Stomach (tissue), 8 donors: ENCODE measurements at regions not wholly inside any gene's neighbourhood (a gene's known extent, or its start where the extent isn't known, plus 50 kb on each side); places are given as distances from the start of the nearest gene placed in this dataset.
A peak's percentile ranks its signal among the peaks of the same experiment; 100 is the strongest.

Experiments used
- DNase-seq, 2 donors: peaks; one replicate each; pipeline versions ENCODE4 v3.0.0 to v3.0.0-alpha.2; 2013 to 2019
- H3K27ac ChIP-seq, 5 donors: fragments of 200-600 bp in 4 of 5; sonication (generic) in 4 of 5; one replicate each; pipeline ENCODE4 v1.5.1; 2013 to 2019; ENCODE audit warnings: mild to moderate bottlenecking in 1 of 5, moderate library complexity in 1 of 5
- H3K27me3 ChIP-seq, 3 donors: fragments of 200-600 bp; sonication (generic); one replicate each; pipeline ENCODE4 v1.5.1; 2017 to 2019; ENCODE audit warnings: mixed run types in 1 of 3
- H3K36me3 ChIP-seq, 4 donors: fragments of 200-600 bp; sonication (generic); 1 replicate in 3 of 4; 2 replicates in 1 of 4; pipeline ENCODE4 v1.5.1; 2016 to 2019
- H3K4me1 ChIP-seq, 4 donors: fragments of 200-600 bp; sonication (generic); one replicate each; pipeline ENCODE4 v1.5.1; 2016 to 2019
- H3K4me3 ChIP-seq, 4 donors: fragments of 200-600 bp; sonication (generic) in 3 of 4; one replicate each; pipeline ENCODE4 v1.5.1; 2016 to 2019; ENCODE audit warnings: mild to moderate bottlenecking in 1 of 4
- H3K9me3 ChIP-seq, 4 donors: fragments of 200-600 bp; sonication (generic); one replicate each; pipeline ENCODE4 v1.5.1; 2016 to 2019
- CTCF ChIP-seq, 7 experiments: fragments of 450-650 bp in 4 of 7; fragments of 200-600 bp in 3 of 7; sonication (generic) in 3 of 7; IDR thresholded peaks; one replicate each; pipeline ENCODE4 v1.5.1; 2016 to 2019; ENCODE audit warnings: antibody characterized with exemption in 7 of 7, control low read depth in 2 of 7, mild to moderate bottlenecking in 1 of 7
- EP300 ChIP-seq: sonication (generic); formaldehyde crosslinking; IDR thresholded peaks from one replicate; pipeline ENCODE4 v1.6.1; 2017; ENCODE audit warnings: antibody characterized with exemption
- POLR2A ChIP-seq, 4 donors: fragments of 450-650 bp; IDR thresholded peaks; one replicate each; pipeline ENCODE4 v1.6.1; 2016; ENCODE audit warnings: antibody characterized with exemption in 4 of 4, control low read depth in 2 of 4, mild to moderate bottlenecking in 1 of 4, moderate library complexity in 1 of 4
- POLR2AphosphoS5 ChIP-seq, 3 donors: sonication (generic); formaldehyde crosslinking; IDR thresholded peaks; one replicate each; pipeline ENCODE4 v1.6.1; 2016; ENCODE audit warnings: antibody characterized with exemption in 3 of 3
- WGBS, 5 donors: extraction: QIAGEN DNeasy Blood & Tissue Kit in 3 of 5; methylation state at CpG; one replicate each; pipeline versions ENCODE4 v1.1.5 to v1.1.7; 2013 to 2018; 5-methylcytosine and 5-hydroxymethylcytosine counted together
- intact Hi-C: fragments of 100-400 bp; cut with DNase I; formaldehyde crosslinking; loops from one replicate; pipeline ENCODE4 v1.15.1; 2023; ENCODE audit warnings: low total_unique reads
- donor health status: healthy with polysubstance abuse.
- donor health status: Bipolar disorder and iron deficiency.
- donor health status: healthy.

- WGBS, 5 donors, result 0 to 8% (median 4%) methylated on average over 6 of the region's 6 CpGs
- H3K36me3 ChIP-seq, result no peaks in the 10 kb centered on the region
- peaks cover 3 to 76% (median 36%) of the 10 kb centered on the region in 3 donors for H3K27me3 ChIP-seq
- H3K9me3 ChIP-seq, result no peaks in the 10 kb centered on the region
- no peak overlapping the region for H3K4me3 ChIP-seq
- TF ChIP-seq CTCF (IDR thresholded peaks at IDR 0.05) (peak in 6 of 7 experiments; percentile 64 to 96 (median 90)), POLR2A (IDR thresholded peaks at IDR 0.05) (no peak), EP300 (no peak), POLR2AphosphoS5 (IDR thresholded peaks at IDR 0.05) (no peak)
- intact Hi-C loops, result loop anchor here (5.0 kb wide), 2 partner anchors 217 to 702 kb away; partner anchors contain the start of gene FNDC8
- DNase-seq, result peak; percentile 68 to 84
- peaks cover 0 to 14% (median 0%) of the 10 kb centered on the region in 4 donors for H3K4me1 ChIP-seq
- H3K27ac ChIP-seq, result no peak overlapping the region
Measured at GRCh38 chr17:34420254-34420766, 57.3 kb upstream of the CCL1 start.

- H3K4me1 ChIP-seq, result no peaks in the 10 kb centered on the region
- H3K27ac ChIP-seq, result no peak overlapping the region
- no peaks in the 10 kb centered on the region for H3K36me3 ChIP-seq
- H3K9me3 ChIP-seq, result no peaks in the 10 kb centered on the region
- TF ChIP-seq CTCF (IDR thresholded peaks at IDR 0.05), result no peak
- TF ChIP-seq POLR2AphosphoS5 (IDR thresholded peaks at IDR 0.05), result no peak
- TF ChIP-seq POLR2A (IDR thresholded peaks at IDR 0.05), result no peak
- TF ChIP-seq EP300, result no peak
- no peak overlapping the region for H3K4me3 ChIP-seq
- intact Hi-C loops, result no loop called here
- 82 to 92% (median 91%) methylated on average over 2 of the region's 2 CpGs for WGBS, 5 donors
- H3K27me3 ChIP-seq, result peaks cover 0 to 66% (median 14%) of the 10 kb centered on the region in 3 donors
- no peak for DNase-seq
Measured at GRCh38 chr17:34416116-34416515, 53.1 kb upstream of the CCL1 start.

GRCh38 chr17:34414339-34414738 is 51.3 kb upstream of the CCL1 start:
- Histone ChIP-seq H3K27me3 (peaks cover 0 to 67% (median 16%) of the 10 kb centered on the region in 3 donors), H3K9me3 (no peaks in the 10 kb centered on the region), H3K27ac (no peak overlapping the region), H3K4me3 (no peak overlapping the region), H3K4me1 (no peaks in the 10 kb centered on the region), H3K36me3 (no peaks in the 10 kb centered on the region)
- DNase-seq, result no peak
- 35 to 51% (median 38%) methylated on average over 6 of the region's 6 CpGs for WGBS, 5 donors
- TF ChIP-seq POLR2A (IDR thresholded peaks at IDR 0.05) (no peak), POLR2AphosphoS5 (IDR thresholded peaks at IDR 0.05) (no peak), CTCF (IDR thresholded peaks at IDR 0.05) (no peak), EP300 (no peak)
- intact Hi-C loops, result no loop called here

GRCh38 chr17:34413443-34414119 is 50.5 kb upstream of the CCL1 start:
- TF ChIP-seq EP300 (no peak), POLR2AphosphoS5 (IDR thresholded peaks at IDR 0.05) (no peak), POLR2A (IDR thresholded peaks at IDR 0.05) (no peak), CTCF (IDR thresholded peaks at IDR 0.05) (no peak)
- no peaks in the 10 kb centered on the region for H3K36me3 ChIP-seq
- DNase-seq, result peak in 1 of 2 donors; percentile 11
- H3K4me3 ChIP-seq, result no peak overlapping the region
- no peak overlapping the region for H3K27ac ChIP-seq
- no peaks in the 10 kb centered on the region for H3K9me3 ChIP-seq
- intact Hi-C loops, result no loop called here
- H3K27me3 ChIP-seq, result peaks cover 0 to 67% (median 23%) of the 10 kb centered on the region in 3 donors
- H3K4me1 ChIP-seq, result no peaks in the 10 kb centered on the region
- 51 to 57% (median 52%) methylated on average over 12 of the region's 12 CpGs for WGBS, 5 donors
